ENCODE measurements at regions not wholly inside any gene's neighbourhood (a gene's known extent, or its start where the extent isn't known, plus 50 kb on each side); places are given as distances from the start of the nearest gene placed in this dataset.

- no peak overlapping the region for H3K4me3 ChIP-seq
- DNase-seq (ENCODE audit: low spot score in 2 of 2) = no peak
- WGBS, 2 donors = 81% methylated on average over 2 of the region's 2 CpGs
- TF ChIP-seq CTCF (IDR thresholded peaks at IDR 0.05) (no peak), POLR2A (IDR thresholded peaks at IDR 0.05) (no peak), EP300 (IDR thresholded peaks at IDR 0.05) (no peak)
- H3K36me3 ChIP-seq = no peaks in the 10 kb centered on the region
- no peaks in the 10 kb centered on the region for H3K27me3 ChIP-seq
- peaks cover 0 to 27% (median 0%) of the 10 kb centered on the region in 4 donors for H3K4me1 ChIP-seq
- H3K27ac ChIP-seq = no peak overlapping the region
- H3K9me3 ChIP-seq = no peaks in the 10 kb centered on the region
Observed at GRCh38 chr11:92857407-92857806, 112.0 kb upstream of the MTNR1B start.

- no peak for DNase-seq (ENCODE audit: low spot score in 2 of 2)
- Histone ChIP-seq H3K4me3 (no peak overlapping the region), H3K27ac (peak overlapping the region in 1 of 4 donors; percentile 1), H3K9me3 (no peaks in the 10 kb centered on the region), H3K4me1 (peaks cover 0 to 27% (median 0%) of the 10 kb centered on the region in 4 donors), H3K36me3 (no peaks in the 10 kb centered on the region), H3K27me3 (no peaks in the 10 kb centered on the region)
- TF ChIP-seq EP300 (IDR thresholded peaks at IDR 0.05) (no peak), POLR2A (IDR thresholded peaks at IDR 0.05) (no peak), CTCF (IDR thresholded peaks at IDR 0.05) (no peak)
- 39 to 43% methylated on average over 8 of the region's 8 CpGs for WGBS, 2 donors
Observed at GRCh38 chr11:92859156-92859690, 110.2 kb upstream of the MTNR1B start.

- Histone ChIP-seq H3K36me3 (no peaks in the 10 kb centered on the region), H3K27ac (no peak overlapping the region), H3K4me1 (peaks cover 0 to 27% (median 0%) of the 10 kb centered on the region in 4 donors), H3K9me3 (no peaks in the 10 kb centered on the region), H3K4me3 (no peak overlapping the region), H3K27me3 (no peaks in the 10 kb centered on the region)
- WGBS, 2 donors = 47 to 49% methylated on average over 3 of the region's 3 CpGs
- TF ChIP-seq EP300 (IDR thresholded peaks at IDR 0.05) (peak in 1 of 2 donors; percentile 34), CTCF (IDR thresholded peaks at IDR 0.05) (peak in 1 of 5 experiments; percentile 20), POLR2A (IDR thresholded peaks at IDR 0.05) (no peak)
- no peak for DNase-seq (ENCODE audit: low spot score in 2 of 2)
Observed at GRCh38 chr11:92861634-92862033, 107.8 kb upstream of the MTNR1B start.

GRCh38 chr11:92865352-92865751 lies 104.1 kb upstream of the MTNR1B start:
- Histone ChIP-seq H3K9me3 (no peaks in the 10 kb centered on the region), H3K4me3 (no peak overlapping the region), H3K27me3 (no peaks in the 10 kb centered on the region), H3K27ac (no peak overlapping the region), H3K4me1 (peaks cover 0 to 6% (median 0%) of the 10 kb centered on the region in 4 donors), H3K36me3 (no peaks in the 10 kb centered on the region)
- no peak for TF ChIP-seq EP300 (IDR thresholded peaks at IDR 0.05)
- TF ChIP-seq CTCF (IDR thresholded peaks at IDR 0.05) = no peak
- TF ChIP-seq POLR2A (IDR thresholded peaks at IDR 0.05) = no peak
- DNase-seq (ENCODE audit: low spot score in 2 of 2) = peak in 1 of 2 donors; percentile 26
- 55 to 59% methylated on average over 2 of the region's 2 CpGs for WGBS, 2 donors

- Histone ChIP-seq H3K36me3 (no peaks in the 10 kb centered on the region), H3K4me3 (no peak overlapping the region), H3K27me3 (no peaks in the 10 kb centered on the region), H3K9me3 (no peaks in the 10 kb centered on the region), H3K4me1 (no peaks in the 10 kb centered on the region), H3K27ac (no peak overlapping the region)
- WGBS, 2 donors = 92 to 94% methylated on average over 26 to 35 of the region's 38 CpGs
- no peak for TF ChIP-seq EP300 (IDR thresholded peaks at IDR 0.05)
- DNase-seq (ENCODE audit: low spot score in 2 of 2) = no peak
Observed at GRCh38 chr11:92866679-92867282, 102.7 kb upstream of the MTNR1B start.
